ENCODE measurements at regions not wholly inside any gene's neighbourhood (a gene's known extent, or its start where the extent isn't known, plus 50 kb on each side); places are given as distances from the start of the nearest gene placed in this dataset.

GRCh38 chr3:174536319-174536718, 322.8 kb upstream of the NAALADL2 start:
- TF ChIP-seq CTCF (conservative IDR thresholded peaks at IDR 0.05) (0 out of 2 replicates have a peak, but pooled peaks have one; percentile 8), ZFX (IDR thresholded peaks at IDR 0.05) (no peak)
